WTC11 (cell line): ENCODE measurements at regions not wholly inside any gene's neighbourhood (a gene's known extent, or its start where the extent isn't known, plus 50 kb on each side); places are given as distances from the start of the nearest gene placed in this dataset.

ENCODE experiments used
- ATAC-seq: fragments of 200-7000 bp; cut with Tn5 transposase; 2 replicates; pipeline ENCODE4 v1.10.0; 2021; ENCODE audit warnings: mild to moderate bottlenecking, moderate library complexity
- CTCF ChIA-PET: fragments of 300-600 bp; sonication (Branson Sonifier 250); formaldehyde crosslinking; loops from one replicate; lab custom pipeline; 2021; ENCODE audit warnings: antibody characterized with exemption; lab: Charles Lee
- POLR2A ChIA-PET: fragments of 350-600 bp; sonication (Branson Sonifier 250); formaldehyde crosslinking; loops from one replicate; lab custom pipeline; 2021; ENCODE audit warnings: antibody characterized with exemption; lab: Charles Lee
- DNase-seq: peaks from one replicate; pipeline ENCODE4 v3.0.0; 2021; ENCODE audit warnings: low spot score
- H3K27ac Mint-ChIP-seq: 2 replicates; pipeline ENCODE4 v1.8.0; 2021; ENCODE audit warnings: mixed read lengths
- H3K27me3 Mint-ChIP-seq: 2 replicates; pipeline ENCODE4 v1.8.0; 2021; ENCODE audit warnings: low read depth, mild to moderate bottlenecking, moderate library complexity, mixed read lengths
- H3K36me3 Mint-ChIP-seq: 2 replicates; pipeline ENCODE4 v1.8.0; 2021; ENCODE audit warnings: mixed read lengths
- H3K4me1 Mint-ChIP-seq: 2 replicates; pipeline ENCODE4 v1.8.0; 2022; ENCODE audit warnings: mixed read lengths
- H3K4me3 Mint-ChIP-seq: 2 replicates; pipeline ENCODE4 v1.8.0; 2021; ENCODE audit warnings: mild to moderate bottlenecking, moderate library complexity, mixed read lengths
- H3K9me3 Mint-ChIP-seq: 2 replicates; pipeline ENCODE4 v1.8.0; 2021; ENCODE audit warnings: mixed read lengths
- ATF1 ChIP-seq: sonication (generic); formaldehyde crosslinking; IDR thresholded peaks from 2 replicates; pipeline ENCODE4 v1.8.1; 2023; ENCODE audit warnings: mild to moderate bottlenecking, moderate library complexity, missing genetic modification reagents
- CREB1 ChIP-seq: sonication (generic); formaldehyde crosslinking; IDR thresholded peaks from 2 replicates; pipeline ENCODE4 v1.8.0; 2023; ENCODE audit warnings: mild to moderate bottlenecking, missing genetic modification reagents
- HMGA2 ChIP-seq: fragments of 250-450 bp; sonication (Bioruptor Pico); IDR thresholded peaks from 2 replicates; pipeline ENCODE4 v1.4.0; 2021; ENCODE audit warnings: mild to moderate bottlenecking, moderate library complexity
- IRF2 ChIP-seq: sonication (generic); formaldehyde crosslinking; IDR thresholded peaks from 2 replicates; pipeline ENCODE4 v1.8.0; 2022; ENCODE audit warnings: low read depth, missing genetic modification reagents, borderline replicate concordance
- JAZF1 ChIP-seq: fragments of 250-450 bp; sonication (Bioruptor Pico); IDR thresholded peaks from 2 replicates; pipeline ENCODE4 v1.9.0; 2021; ENCODE audit warnings: moderate library complexity, mild to moderate bottlenecking, inconsistent platforms
- KAT7 ChIP-seq: sonication (generic); formaldehyde crosslinking; IDR thresholded peaks from 2 replicates; pipeline ENCODE4 v1.8.1; 2023; ENCODE audit warnings: missing genetic modification reagents, mild to moderate bottlenecking, borderline replicate concordance
- OVOL2 ChIP-seq: fragments of 250-450 bp; sonication (Bioruptor Pico); IDR thresholded peaks from 2 replicates; pipeline ENCODE4 v1.9.0; 2021; ENCODE audit warnings: mild to moderate bottlenecking, borderline replicate concordance
- PRRX2 ChIP-seq: fragments of 250-450 bp; sonication (Bioruptor Pico); IDR thresholded peaks from 2 replicates; pipeline ENCODE4 v1.8.0; 2021; ENCODE audit warnings: mild to moderate bottlenecking
- RELA ChIP-seq: sonication (generic); formaldehyde crosslinking; IDR thresholded peaks from 2 replicates; pipeline ENCODE4 v1.8.1; 2022; ENCODE audit warnings: missing genetic modification reagents, mild to moderate bottlenecking, borderline replicate concordance
- SMAD3 ChIP-seq: sonication (generic); formaldehyde crosslinking; IDR thresholded peaks from 2 replicates; pipeline ENCODE4 v1.8.0; 2022; ENCODE audit warnings: missing genetic modification reagents, mild to moderate bottlenecking, borderline replicate concordance
- SMAD4 ChIP-seq: sonication (generic); formaldehyde crosslinking; IDR thresholded peaks from 2 replicates; pipeline ENCODE4 v1.8.0; 2022; ENCODE audit warnings: mild to moderate bottlenecking, missing genetic modification reagents
- TEAD4 ChIP-seq: sonication (generic); formaldehyde crosslinking; IDR thresholded peaks from 2 replicates; pipeline ENCODE4 v1.8.0; 2022; ENCODE audit warnings: mild to moderate bottlenecking, missing genetic modification reagents
- ZNF232 ChIP-seq: sonication (generic); formaldehyde crosslinking; IDR thresholded peaks from 2 replicates; pipeline ENCODE4 v1.8.0; 2022; ENCODE audit warnings: mild to moderate bottlenecking, missing genetic modification reagents
- ZNF416 ChIP-seq: fragments of 250-450 bp; sonication (Bioruptor Pico); IDR thresholded peaks from 2 replicates; pipeline ENCODE4 v1.9.0; 2021; ENCODE audit warnings: mild to moderate bottlenecking, inconsistent platforms
- ZNF423 ChIP-seq: fragments of 250-450 bp; sonication (Bioruptor Pico); IDR thresholded peaks from 2 replicates; pipeline ENCODE4 v2.1.2; 2022; ENCODE audit warnings: mild to moderate bottlenecking, moderate library complexity
- ZNF671 ChIP-seq: fragments of 250-450 bp; sonication (Bioruptor Pico); IDR thresholded peaks from 2 replicates; pipeline ENCODE4 v1.8.0; 2021; ENCODE audit warnings: mild to moderate bottlenecking
- TF ChIP-seq, protein P1 (sequence below): fragments of 200-600 bp; IDR thresholded peaks from 2 replicates; pipeline ENCODE4 v1.8.0; 2022; ENCODE audit warnings: antibody characterized with exemption
- TF ChIP-seq, protein P2 (sequence below): fragments of 250-450 bp; sonication (Bioruptor Pico); IDR thresholded peaks from 2 replicates; pipeline ENCODE4 v1.8.0; 2021; ENCODE audit warnings: mild to moderate bottlenecking
- TF ChIP-seq, protein P3 (sequence below): sonication (generic); formaldehyde crosslinking; IDR thresholded peaks from 2 replicates; pipeline ENCODE4 v1.8.1; 2023; ENCODE audit warnings: mild to moderate bottlenecking, missing genetic modification reagents, borderline replicate concordance
- TF ChIP-seq, protein P4 (sequence below): sonication (generic); formaldehyde crosslinking; IDR thresholded peaks from 2 replicates; pipeline ENCODE4 v1.8.1; 2023; ENCODE audit warnings: mild to moderate bottlenecking, missing genetic modification reagents
- TF ChIP-seq, protein P5 (sequence below): sonication (generic); formaldehyde crosslinking; IDR thresholded peaks from 2 replicates; pipeline ENCODE4 v1.8.1; 2022; ENCODE audit warnings: low read depth, mild to moderate bottlenecking, moderate library complexity, missing genetic modification reagents, borderline replicate concordance
- TF ChIP-seq, protein P6 (sequence below): sonication (generic); formaldehyde crosslinking; IDR thresholded peaks from 2 replicates; pipeline ENCODE4 v1.8.1; 2023; ENCODE audit warnings: mild to moderate bottlenecking, missing genetic modification reagents, moderate library complexity

DNA sequence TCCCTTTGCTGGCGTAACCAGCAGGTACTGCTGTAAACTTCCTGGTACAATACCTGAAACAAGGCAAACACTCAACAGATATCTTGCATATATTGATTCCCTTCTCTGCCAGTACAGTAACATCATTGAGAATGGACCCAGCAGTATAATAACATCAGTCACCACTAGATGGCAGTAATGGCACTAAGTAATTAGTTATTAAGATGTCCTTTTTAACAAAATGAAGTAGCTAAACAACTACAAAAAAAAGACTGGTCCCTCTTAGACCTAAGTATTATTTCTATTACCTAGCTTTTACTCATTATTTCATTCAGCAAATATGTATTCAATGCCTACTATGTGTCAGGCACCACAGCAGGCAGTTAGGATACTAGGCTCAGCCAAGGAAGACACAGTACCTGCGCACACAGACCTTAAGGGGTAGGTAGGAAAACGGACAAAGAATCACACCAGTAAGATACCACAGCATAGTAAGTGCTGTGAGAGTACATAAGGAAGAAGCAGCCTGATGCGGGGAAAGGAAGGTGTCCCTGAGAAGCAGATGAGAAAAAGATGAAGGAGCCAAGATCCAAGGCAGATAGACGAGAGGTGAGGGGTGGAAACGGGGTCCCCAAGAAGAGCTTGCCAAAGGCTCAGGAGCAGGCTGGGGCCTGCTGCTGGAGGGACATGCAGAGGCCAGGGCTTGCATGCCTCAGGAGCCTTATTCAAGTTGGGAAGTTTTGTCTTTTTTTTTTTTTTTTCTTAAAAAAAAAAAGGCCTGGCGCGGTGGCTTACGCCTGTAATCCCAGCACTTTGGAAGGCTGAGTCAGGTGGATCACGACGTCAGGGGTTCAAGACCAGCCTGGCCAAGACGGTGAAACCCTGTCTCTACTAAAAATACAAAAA lies 102.7 kb upstream of the CHD2 start:
- TF ChIP-seq SMAD4 (no peak), SMAD3 (CRISPR knock-in tag) (no peak), HMGA2 (CRISPR knock-in tag) (no peak), ZNF671 (CRISPR knock-in tag) (no peak)
- TF ChIP-seq, protein P1, sequence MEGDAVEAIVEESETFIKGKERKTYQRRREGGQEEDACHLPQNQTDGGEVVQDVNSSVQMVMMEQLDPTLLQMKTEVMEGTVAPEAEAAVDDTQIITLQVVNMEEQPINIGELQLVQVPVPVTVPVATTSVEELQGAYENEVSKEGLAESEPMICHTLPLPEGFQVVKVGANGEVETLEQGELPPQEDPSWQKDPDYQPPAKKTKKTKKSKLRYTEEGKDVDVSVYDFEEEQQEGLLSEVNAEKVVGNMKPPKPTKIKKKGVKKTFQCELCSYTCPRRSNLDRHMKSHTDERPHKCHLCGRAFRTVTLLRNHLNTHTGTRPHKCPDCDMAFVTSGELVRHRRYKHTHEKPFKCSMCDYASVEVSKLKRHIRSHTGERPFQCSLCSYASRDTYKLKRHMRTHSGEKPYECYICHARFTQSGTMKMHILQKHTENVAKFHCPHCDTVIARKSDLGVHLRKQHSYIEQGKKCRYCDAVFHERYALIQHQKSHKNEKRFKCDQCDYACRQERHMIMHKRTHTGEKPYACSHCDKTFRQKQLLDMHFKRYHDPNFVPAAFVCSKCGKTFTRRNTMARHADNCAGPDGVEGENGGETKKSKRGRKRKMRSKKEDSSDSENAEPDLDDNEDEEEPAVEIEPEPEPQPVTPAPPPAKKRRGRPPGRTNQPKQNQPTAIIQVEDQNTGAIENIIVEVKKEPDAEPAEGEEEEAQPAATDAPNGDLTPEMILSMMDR = peak; percentile 56
- CTCF ChIA-PET = interaction anchor here (0.5 to 2.5 kb wide), 44 partner anchors 9 to 630 kb away, joined by 3 to 37 read pairs (median 4); partner anchors contain the start of gene CHD2
- DNase-seq = no peak
- Mint-ChIP-seq H3K27me3 (no peaks in the 10 kb centered on the region), H3K4me1 (peaks cover 8% of the 10 kb centered on the region), H3K36me3 (no peaks in the 10 kb centered on the region), H3K9me3 (no peaks in the 10 kb centered on the region), H3K4me3 (no peak overlapping the region), H3K27ac (peak overlapping the region; percentile 93)
- peak; percentile 82 for ATAC-seq
- POLR2A ChIA-PET = interaction anchor here (0.5 to 2.2 kb wide), 5 partner anchors 12 to 393 kb away, joined by 3 to 11 read pairs (median 3); partner anchors contain the start of gene CHD2

DNA sequence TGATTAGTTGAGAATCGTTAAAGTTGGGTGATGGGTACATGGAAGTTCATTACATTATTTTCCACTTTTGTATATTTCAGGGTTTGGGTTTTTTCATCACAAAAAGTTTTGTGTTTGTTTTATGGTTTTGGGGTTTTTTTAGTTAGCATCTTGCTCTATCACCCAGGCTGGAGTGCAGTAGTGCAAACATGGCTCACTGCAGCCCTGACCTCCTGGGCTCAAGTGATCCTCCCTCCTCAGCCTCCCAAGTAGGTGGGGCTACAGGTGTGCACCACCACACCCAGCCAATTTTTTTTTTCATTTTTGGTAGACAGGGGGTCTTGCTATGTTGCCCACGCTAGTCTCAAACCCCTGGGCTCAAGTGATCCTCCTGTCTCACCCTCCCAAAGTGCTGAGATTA lies 100.1 kb upstream of the CHD2 start:
- Mint-ChIP-seq H3K27me3 (no peaks in the 10 kb centered on the region), H3K4me1 (peaks cover 8% of the 10 kb centered on the region)
- no peak for TF ChIP-seq IRF2 (CRISPR knock-in tag)
- no peak for TF ChIP-seq TEAD4 (CRISPR knock-in tag)
- TF ChIP-seq, protein P2, sequence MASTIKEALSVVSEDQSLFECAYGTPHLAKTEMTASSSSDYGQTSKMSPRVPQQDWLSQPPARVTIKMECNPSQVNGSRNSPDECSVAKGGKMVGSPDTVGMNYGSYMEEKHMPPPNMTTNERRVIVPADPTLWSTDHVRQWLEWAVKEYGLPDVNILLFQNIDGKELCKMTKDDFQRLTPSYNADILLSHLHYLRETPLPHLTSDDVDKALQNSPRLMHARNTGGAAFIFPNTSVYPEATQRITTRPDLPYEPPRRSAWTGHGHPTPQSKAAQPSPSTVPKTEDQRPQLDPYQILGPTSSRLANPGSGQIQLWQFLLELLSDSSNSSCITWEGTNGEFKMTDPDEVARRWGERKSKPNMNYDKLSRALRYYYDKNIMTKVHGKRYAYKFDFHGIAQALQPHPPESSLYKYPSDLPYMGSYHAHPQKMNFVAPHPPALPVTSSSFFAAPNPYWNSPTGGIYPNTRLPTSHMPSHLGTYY (CRISPR knock-in tag) = no peak
- TF ChIP-seq JAZF1 (CRISPR knock-in tag) = no peak
- TF ChIP-seq ZNF232 (CRISPR knock-in tag) = no peak
- no peak for TF ChIP-seq SMAD4
- no peak for TF ChIP-seq RELA (CRISPR knock-in tag)
- TF ChIP-seq SMAD3 (CRISPR knock-in tag) = no peak
- TF ChIP-seq, protein P3, sequence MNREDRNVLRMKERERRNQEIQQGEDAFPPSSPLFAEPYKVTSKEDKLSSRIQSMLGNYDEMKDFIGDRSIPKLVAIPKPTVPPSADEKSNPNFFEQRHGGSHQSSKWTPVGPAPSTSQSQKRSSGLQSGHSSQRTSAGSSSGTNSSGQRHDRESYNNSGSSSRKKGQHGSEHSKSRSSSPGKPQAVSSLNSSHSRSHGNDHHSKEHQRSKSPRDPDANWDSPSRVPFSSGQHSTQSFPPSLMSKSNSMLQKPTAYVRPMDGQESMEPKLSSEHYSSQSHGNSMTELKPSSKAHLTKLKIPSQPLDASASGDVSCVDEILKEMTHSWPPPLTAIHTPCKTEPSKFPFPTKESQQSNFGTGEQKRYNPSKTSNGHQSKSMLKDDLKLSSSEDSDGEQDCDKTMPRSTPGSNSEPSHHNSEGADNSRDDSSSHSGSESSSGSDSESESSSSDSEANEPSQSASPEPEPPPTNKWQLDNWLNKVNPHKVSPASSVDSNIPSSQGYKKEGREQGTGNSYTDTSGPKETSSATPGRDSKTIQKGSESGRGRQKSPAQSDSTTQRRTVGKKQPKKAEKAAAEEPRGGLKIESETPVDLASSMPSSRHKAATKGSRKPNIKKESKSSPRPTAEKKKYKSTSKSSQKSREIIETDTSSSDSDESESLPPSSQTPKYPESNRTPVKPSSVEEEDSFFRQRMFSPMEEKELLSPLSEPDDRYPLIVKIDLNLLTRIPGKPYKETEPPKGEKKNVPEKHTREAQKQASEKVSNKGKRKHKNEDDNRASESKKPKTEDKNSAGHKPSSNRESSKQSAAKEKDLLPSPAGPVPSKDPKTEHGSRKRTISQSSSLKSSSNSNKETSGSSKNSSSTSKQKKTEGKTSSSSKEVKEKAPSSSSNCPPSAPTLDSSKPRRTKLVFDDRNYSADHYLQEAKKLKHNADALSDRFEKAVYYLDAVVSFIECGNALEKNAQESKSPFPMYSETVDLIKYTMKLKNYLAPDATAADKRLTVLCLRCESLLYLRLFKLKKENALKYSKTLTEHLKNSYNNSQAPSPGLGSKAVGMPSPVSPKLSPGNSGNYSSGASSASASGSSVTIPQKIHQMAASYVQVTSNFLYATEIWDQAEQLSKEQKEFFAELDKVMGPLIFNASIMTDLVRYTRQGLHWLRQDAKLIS (CRISPR knock-in tag) = no peak
- TF ChIP-seq PRRX2 (CRISPR knock-in tag) = no peak
- TF ChIP-seq, protein P4, sequence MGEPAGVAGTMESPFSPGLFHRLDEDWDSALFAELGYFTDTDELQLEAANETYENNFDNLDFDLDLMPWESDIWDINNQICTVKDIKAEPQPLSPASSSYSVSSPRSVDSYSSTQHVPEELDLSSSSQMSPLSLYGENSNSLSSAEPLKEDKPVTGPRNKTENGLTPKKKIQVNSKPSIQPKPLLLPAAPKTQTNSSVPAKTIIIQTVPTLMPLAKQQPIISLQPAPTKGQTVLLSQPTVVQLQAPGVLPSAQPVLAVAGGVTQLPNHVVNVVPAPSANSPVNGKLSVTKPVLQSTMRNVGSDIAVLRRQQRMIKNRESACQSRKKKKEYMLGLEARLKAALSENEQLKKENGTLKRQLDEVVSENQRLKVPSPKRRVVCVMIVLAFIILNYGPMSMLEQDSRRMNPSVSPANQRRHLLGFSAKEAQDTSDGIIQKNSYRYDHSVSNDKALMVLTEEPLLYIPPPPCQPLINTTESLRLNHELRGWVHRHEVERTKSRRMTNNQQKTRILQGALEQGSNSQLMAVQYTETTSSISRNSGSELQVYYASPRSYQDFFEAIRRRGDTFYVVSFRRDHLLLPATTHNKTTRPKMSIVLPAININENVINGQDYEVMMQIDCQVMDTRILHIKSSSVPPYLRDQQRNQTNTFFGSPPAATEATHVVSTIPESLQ (CRISPR knock-in tag) = no peak
- TF ChIP-seq ZNF671 (CRISPR knock-in tag) = no peak
- TF ChIP-seq ZNF416 = no peak
- no peak for TF ChIP-seq OVOL2 (CRISPR knock-in tag)
- TF ChIP-seq, protein P5, sequence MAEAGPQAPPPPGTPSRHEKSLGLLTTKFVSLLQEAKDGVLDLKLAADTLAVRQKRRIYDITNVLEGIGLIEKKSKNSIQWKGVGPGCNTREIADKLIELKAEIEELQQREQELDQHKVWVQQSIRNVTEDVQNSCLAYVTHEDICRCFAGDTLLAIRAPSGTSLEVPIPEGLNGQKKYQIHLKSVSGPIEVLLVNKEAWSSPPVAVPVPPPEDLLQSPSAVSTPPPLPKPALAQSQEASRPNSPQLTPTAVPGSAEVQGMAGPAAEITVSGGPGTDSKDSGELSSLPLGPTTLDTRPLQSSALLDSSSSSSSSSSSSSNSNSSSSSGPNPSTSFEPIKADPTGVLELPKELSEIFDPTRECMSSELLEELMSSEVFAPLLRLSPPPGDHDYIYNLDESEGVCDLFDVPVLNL (CRISPR knock-in tag) = no peak
- no peak for TF ChIP-seq KAT7 (CRISPR knock-in tag)
- no peak for TF ChIP-seq ATF1
- no peak for TF ChIP-seq CREB1 (CRISPR knock-in tag)
- TF ChIP-seq, protein P6, sequence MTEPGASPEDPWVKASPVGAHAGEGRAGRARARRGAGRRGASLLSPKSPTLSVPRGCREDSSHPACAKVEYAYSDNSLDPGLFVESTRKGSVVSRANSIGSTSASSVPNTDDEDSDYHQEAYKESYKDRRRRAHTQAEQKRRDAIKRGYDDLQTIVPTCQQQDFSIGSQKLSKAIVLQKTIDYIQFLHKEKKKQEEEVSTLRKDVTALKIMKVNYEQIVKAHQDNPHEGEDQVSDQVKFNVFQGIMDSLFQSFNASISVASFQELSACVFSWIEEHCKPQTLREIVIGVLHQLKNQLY (CRISPR knock-in tag) = no peak
- TF ChIP-seq ZNF423 = no peak
- TF ChIP-seq, all 79 proteins: peak for 0
- POLR2A ChIA-PET = interaction anchor here (1.3 kb wide), 1 partner anchor 9 kb away, joined by 3 read pairs; no protein-coding TSS in a partner anchor
- CTCF ChIA-PET = no interaction called here
- DNase-seq = no peak
- ATAC-seq = no peak
- Mint-ChIP-seq H3K36me3 (no peaks in the 10 kb centered on the region), H3K27ac (no peak overlapping the region), H3K4me3 (no peak overlapping the region), H3K9me3 (no peaks in the 10 kb centered on the region)
